Midbrain (tissue), 1 donor: ENCODE measurements at regions not wholly inside any gene's neighbourhood (a gene's known extent, or its start where the extent isn't known, plus 50 kb on each side); places are given as distances from the start of the nearest gene placed in this dataset.

ENCODE experiments used
- DNase-seq: peaks from one replicate; lab custom pipeline; 2025; lab: John Stamatoyannopoulos, UW

DNA sequence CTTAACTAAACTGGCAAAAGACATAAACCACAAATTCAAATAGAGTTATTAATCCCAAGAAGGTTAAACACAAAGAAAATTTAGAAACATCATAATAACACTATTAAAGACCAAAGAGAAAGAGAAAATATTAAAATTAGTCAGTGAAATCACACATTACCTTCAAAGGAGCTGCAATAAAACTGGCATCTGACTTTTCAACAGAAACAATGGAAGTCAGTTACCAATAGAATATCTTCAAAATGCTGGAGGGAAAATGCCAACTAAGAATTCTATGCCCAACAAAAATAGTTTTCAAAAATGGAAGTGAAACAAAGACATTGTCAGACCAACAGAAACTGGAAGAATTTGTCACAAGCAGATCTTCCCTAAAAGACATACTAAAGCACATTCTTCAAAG lies 68.7 kb upstream of the RNF7 start:
- DNase-seq, result no peak

DNA sequence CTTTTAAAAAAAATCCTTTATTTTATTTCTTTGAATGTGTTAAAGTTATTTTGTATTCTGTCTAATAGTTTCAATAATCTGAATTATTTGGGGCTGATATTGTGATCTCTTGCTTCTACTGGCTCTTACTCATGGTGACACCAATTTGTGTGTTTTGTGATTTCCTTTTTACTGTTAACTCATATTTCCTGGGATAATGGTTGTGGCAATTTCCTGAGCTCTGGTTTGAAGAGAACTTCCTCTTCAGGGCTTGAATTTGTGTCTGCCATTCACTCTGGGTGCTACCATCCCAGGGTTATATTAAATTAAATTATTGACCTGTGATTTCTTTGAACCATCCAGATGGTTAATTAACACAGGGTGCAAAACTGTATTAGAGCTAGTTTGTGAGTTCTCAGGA lies 60.4 kb upstream of the RNF7 start:
- DNase-seq, result no peak

DNA sequence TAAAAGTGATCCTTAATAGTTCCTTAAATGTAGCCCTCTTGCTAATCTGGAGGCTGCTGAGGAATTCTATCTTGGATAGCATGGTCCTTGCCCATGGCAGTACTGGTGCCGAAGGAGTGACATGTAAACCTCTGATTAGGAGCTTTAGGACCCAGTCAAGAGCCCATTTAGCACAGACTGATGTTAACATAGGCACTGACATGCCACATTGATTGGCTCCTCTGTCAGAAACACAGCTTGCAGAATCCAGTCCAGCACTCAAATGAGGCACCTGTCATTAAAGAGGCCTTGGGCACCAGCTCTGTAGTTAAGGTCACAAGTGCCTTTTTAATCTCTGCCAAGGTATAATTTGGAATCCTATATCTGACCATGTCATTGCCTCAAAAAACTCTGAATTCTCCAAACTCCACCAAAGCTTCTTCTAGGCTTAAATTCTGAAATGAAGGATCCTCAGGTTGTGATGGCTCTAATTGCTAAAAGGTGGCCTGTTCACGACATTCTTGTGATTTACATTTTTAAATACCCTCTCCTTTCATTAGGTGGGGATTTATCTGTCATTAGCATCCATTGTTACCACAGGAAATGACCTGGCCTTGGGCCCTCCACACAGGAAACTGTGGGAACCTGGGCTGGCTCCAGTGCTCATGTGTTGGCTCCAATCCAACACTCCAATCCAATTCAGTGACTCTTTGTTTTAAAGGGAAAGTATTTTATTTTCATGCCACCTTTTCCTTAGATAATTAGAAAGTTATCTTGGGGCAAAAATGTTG lies 57.3 kb upstream of the RNF7 start:
- no peak for DNase-seq

DNA sequence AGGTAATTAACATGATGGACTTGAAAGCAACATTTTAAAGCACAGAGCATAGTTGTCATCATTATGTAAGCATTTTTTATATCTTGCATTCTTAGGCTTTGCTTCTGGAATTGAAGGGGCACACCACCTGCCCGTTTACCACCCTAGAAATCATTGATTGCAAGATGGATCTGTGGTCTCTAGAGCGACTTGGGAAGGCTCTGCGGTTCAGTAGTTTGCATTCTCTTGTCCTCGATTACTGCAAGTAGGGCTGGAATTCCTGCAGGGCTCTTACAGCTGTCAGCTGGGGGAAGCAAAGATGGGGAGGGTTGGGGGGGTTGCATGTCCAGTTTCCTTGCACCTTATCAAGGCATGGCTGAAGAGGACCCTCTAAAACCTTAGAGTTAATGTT lies 56.7 kb upstream of the RNF7 start:
- DNase-seq, result no peak

DNA sequence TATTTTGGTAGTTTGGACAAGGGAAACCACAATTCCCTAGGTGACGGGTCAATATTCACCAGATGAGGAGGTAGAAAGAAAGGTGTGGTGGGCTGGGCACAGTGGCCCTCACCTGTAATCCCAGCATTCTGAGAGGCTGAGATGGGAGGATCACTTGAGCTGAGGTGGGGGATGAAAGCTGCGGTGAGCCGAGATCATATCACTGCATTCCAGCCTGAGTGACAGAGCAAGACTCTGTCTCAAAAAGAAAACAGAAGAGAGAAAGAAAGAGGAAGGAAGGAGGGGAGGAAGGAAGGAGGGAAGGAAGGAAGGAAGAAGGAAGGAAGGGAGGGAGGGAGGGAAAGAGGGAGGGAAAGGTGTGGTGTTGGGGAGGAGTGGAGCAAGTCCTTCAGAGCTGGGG lies 56.1 kb upstream of the RNF7 start:
- no peak for DNase-seq

DNA sequence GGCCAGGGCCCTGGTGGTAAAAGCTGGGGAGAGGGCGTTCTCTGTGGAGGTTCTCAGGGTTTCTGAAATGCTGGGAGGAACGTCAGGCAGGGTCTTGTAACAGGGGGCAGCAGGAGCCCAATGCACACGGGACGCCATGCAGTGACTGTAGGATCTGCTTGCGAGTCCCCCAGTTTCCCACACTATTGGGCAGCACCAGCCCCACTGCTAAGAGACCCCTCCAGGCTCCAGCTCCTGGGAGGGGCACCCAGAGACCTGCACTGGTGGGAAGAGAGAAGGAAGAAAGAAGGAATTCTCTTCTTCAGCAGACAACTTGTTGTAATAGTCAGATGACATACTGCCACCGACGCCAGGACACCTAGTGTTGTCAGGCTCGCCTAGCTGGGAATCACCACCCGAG lies 55.2 kb upstream of the RNF7 start:
- no peak for DNase-seq

DNA sequence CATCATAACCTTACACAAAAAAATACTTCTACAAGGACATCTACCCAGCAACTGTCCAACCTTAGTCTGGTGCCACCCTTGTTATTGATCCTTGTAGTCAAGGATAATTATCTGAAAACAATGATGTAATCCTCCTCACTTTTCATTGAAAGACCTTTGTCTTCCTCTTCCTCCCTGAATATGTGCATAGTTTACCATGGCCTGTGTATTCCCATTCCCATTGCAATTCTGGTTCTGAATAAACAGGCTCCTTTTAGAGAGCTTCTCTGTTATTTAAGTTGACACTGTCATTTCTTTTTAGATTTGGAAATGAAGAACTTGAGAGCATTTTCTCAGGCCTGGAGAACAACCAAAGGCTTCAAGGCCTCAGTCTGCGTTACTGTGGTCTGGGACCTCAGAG lies 53.3 kb upstream of the RNF7 start:
- no peak for DNase-seq

DNA sequence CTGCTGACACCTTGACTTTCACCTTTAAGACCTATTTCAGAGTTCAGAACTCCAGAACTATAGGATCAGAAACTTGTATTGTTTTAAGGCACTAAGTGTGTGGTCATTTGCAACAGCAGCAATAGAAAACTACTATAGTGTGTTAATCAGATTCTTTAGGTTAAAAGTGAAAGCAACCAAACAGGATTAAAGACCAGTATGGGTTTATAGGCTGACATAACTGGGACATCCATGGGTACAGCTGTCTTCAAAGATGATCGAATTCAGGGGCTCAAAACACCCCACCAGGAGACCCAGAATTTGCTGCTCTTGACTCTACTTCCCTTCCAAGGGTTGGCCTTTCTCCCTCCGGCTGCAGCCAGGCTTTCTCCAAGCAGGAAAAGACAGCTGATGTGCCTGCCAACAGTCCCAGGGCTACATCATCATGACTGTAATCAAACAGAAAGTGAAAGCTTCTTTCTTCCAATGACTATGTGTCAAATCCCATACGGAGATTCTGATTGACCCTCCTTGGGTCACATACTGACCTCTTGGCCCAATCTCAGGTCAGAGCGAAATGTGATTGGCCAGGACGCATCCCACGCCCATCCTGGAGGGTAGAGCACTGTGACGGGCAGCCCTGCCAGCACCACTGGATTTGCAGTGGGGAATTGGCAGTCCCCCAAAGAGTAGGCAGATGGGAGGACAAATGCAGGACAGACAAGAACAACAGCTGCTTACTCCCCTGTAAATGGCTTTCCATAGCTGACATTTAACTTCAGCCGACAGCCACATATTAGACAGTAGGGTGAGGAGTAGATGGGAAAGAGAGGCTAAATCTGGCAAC lies 51.4 kb upstream of the RNF7 start:
- peak; percentile 71 for DNase-seq
